Upper lobe of left lung (tissue), 6 donors: ENCODE measurements at regions not wholly inside any gene's neighbourhood (a gene's known extent, or its start where the extent isn't known, plus 50 kb on each side); places are given as distances from the start of the nearest gene placed in this dataset.
"Not testable (repeated sequence)": the region's sequence is repeated elsewhere in the genome, so short reads cannot be mapped to it uniquely, and the experiment has no call there.

ENCODE experiments used
- ATAC-seq, 2 donors: fragments of 200-7000 bp; cut with Tn5 transposase; one replicate each; pipeline ENCODE4 v1.9.1; 2022; ENCODE audit warnings: mild to moderate bottlenecking in 2 of 2, moderate library complexity in 2 of 2; ENCODE audit not compliant: low FRiP score in 2 of 2
- DNase-seq, 2 donors: peaks; one replicate each; pipeline ENCODE4 v3.0.0-alpha.2; 2019 to 2020
- H3K27ac ChIP-seq, 4 donors: fragments of 200-600 bp; sonication (generic); one replicate each; pipeline ENCODE4 v1.5.1; 2016 to 2019
- H3K27me3 ChIP-seq, 4 donors: fragments of 200-600 bp; sonication (generic); one replicate each; pipeline ENCODE4 v1.5.1; 2017 to 2019
- H3K36me3 ChIP-seq, 4 donors: fragments of 200-600 bp; sonication (generic); one replicate each; pipeline ENCODE4 v1.5.1; 2016 to 2019
- H3K4me1 ChIP-seq, 4 donors: fragments of 200-600 bp; sonication (generic); one replicate each; pipeline ENCODE4 v1.5.1; 2018 to 2019
- H3K4me3 ChIP-seq, 4 donors: fragments of 200-600 bp; sonication (generic); one replicate each; pipeline ENCODE4 v1.5.1; 2017 to 2019; ENCODE audit warnings: mild to moderate bottlenecking in 2 of 4, moderate library complexity in 1 of 4
- H3K9me3 ChIP-seq, 4 donors: fragments of 200-600 bp; sonication (generic); one replicate each; pipeline ENCODE4 v1.5.1; 2018 to 2019
- EP300 ChIP-seq, 4 donors: sonication (generic); formaldehyde crosslinking; IDR thresholded peaks; one replicate each; pipeline ENCODE4 v1.5.1; 2017; ENCODE audit warnings: antibody characterized with exemption in 4 of 4, control low read depth in 2 of 4
- POLR2A ChIP-seq, 4 donors: fragments of 450-650 bp; IDR thresholded peaks; one replicate each; pipeline ENCODE4 v1.5.1; 2016 to 2017; ENCODE audit warnings: antibody characterized with exemption in 4 of 4, mild to moderate bottlenecking in 2 of 4
- POLR2AphosphoS5 ChIP-seq, 2 donors: sonication (generic); formaldehyde crosslinking; IDR thresholded peaks; one replicate each; pipeline ENCODE4 v1.5.1; 2017; ENCODE audit warnings: antibody characterized with exemption in 2 of 2
- WGBS, 2 donors: methylation state at CpG; one replicate each; pipeline ENCODE4 v1.1.5; 2017 to 2018; 5-methylcytosine and 5-hydroxymethylcytosine counted together
- TF ChIP-seq, protein P1 (sequence below), 6 experiments: fragments of 450-650 bp in 4 of 6; fragments of 200-600 bp in 2 of 6; sonication (generic) in 2 of 6; IDR thresholded peaks; one replicate each; pipeline ENCODE4 v1.5.1; 2016 to 2019; ENCODE audit warnings: antibody characterized with exemption in 6 of 6
- donor health status: DM: no; HTN: no; CAD: no; lungs with moderate emphysema.
- donor health status: DM: no; HTN: yes; CAD: no; lungs with severe emphysema.

GRCh38 chr7:47181746-47182361 lies 400.1 kb downstream of the TNS3 start:
- Histone ChIP-seq H3K36me3 (no peaks in the 10 kb centered on the region), H3K4me3 (no peak overlapping the region), H3K9me3 (no peaks in the 10 kb centered on the region), H3K27ac (no peak overlapping the region), H3K27me3 (no peaks in the 10 kb centered on the region), H3K4me1 (peaks cover 0 to 13% (median 8%) of the 10 kb centered on the region in 4 donors)
- peak in 1 of 2 donors; percentile 51 for DNase-seq
- ATAC-seq: peak; percentile 34 to 65
- TF ChIP-seq EP300 (IDR thresholded peaks at IDR 0.05): no peak
- no peak for TF ChIP-seq POLR2AphosphoS5 (IDR thresholded peaks at IDR 0.05)
- TF ChIP-seq, protein P1, sequence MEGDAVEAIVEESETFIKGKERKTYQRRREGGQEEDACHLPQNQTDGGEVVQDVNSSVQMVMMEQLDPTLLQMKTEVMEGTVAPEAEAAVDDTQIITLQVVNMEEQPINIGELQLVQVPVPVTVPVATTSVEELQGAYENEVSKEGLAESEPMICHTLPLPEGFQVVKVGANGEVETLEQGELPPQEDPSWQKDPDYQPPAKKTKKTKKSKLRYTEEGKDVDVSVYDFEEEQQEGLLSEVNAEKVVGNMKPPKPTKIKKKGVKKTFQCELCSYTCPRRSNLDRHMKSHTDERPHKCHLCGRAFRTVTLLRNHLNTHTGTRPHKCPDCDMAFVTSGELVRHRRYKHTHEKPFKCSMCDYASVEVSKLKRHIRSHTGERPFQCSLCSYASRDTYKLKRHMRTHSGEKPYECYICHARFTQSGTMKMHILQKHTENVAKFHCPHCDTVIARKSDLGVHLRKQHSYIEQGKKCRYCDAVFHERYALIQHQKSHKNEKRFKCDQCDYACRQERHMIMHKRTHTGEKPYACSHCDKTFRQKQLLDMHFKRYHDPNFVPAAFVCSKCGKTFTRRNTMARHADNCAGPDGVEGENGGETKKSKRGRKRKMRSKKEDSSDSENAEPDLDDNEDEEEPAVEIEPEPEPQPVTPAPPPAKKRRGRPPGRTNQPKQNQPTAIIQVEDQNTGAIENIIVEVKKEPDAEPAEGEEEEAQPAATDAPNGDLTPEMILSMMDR (IDR thresholded peaks at IDR 0.05): no peak
- no peak for TF ChIP-seq POLR2A (IDR thresholded peaks at IDR 0.05)
- 62 to 74% methylated on average over 4 of the region's 4 CpGs for WGBS, 2 donors

DNA sequence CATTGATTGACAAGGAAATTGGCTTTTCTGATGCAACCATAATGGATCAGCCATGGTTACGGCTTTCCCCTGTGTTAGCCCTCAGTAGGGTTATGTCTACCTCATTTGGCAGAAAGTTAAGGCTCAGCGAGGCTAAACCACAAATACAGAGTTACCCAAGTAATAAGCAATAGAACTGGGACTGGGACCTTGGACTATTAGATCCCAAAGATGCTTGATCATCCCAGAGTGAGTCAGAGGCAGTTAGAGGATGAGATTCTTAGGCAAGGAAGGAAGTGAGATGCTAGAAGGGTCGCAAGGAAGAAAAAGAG lies 401.4 kb downstream of the TNS3 start:
- Histone ChIP-seq H3K4me3 (no peak overlapping the region), H3K36me3 (no peaks in the 10 kb centered on the region), H3K27ac (no peak overlapping the region), H3K9me3 (no peaks in the 10 kb centered on the region), H3K4me1 (peaks cover 0 to 10% (median 7%) of the 10 kb centered on the region in 4 donors), H3K27me3 (no peaks in the 10 kb centered on the region)
- ATAC-seq (peak in 1 of 2 donors; percentile 40), DNase-seq (no peak)
- WGBS, 2 donors: 46 to 75% methylated on average over 3 of the region's 3 CpGs
- TF ChIP-seq, protein P1 (IDR thresholded peaks at IDR 0.05): no peak
- no peak for TF ChIP-seq EP300 (IDR thresholded peaks at IDR 0.05)

DNA sequence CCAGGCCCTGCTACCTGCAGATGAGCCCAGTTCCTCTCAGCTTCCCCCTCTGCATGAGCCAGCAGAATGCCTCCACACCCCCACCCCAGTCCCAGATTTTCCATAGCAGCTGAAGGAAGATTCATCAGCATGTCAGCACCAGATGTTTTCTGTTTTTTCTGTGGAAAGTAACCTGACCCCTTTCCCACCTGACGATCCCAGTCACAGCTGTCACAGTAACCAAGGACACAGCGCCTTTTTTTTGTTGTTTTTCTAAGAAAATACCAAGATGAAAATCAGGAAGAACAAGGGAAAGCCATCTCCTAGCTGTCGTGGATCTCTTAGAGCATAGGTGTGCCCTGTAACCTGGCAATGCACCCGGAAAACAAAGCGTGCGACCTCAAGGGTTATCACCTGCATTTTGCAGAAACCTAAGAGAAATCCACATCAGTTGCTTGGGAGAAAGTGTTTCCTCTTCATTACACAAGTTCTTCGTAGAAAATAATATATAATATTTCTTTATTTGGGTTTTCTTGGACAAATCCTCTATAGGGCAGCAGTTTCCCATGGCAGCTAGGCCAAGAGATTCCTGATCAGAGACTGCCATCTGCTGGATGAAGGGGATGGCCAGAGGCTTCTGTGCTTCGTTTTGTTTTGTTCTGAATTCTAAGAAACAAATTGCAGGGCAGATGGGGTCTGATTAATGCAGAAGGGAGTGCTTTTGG lies 401.9 kb downstream of the TNS3 start:
- peak in 1 of 2 donors; percentile 78 for ATAC-seq

DNA sequence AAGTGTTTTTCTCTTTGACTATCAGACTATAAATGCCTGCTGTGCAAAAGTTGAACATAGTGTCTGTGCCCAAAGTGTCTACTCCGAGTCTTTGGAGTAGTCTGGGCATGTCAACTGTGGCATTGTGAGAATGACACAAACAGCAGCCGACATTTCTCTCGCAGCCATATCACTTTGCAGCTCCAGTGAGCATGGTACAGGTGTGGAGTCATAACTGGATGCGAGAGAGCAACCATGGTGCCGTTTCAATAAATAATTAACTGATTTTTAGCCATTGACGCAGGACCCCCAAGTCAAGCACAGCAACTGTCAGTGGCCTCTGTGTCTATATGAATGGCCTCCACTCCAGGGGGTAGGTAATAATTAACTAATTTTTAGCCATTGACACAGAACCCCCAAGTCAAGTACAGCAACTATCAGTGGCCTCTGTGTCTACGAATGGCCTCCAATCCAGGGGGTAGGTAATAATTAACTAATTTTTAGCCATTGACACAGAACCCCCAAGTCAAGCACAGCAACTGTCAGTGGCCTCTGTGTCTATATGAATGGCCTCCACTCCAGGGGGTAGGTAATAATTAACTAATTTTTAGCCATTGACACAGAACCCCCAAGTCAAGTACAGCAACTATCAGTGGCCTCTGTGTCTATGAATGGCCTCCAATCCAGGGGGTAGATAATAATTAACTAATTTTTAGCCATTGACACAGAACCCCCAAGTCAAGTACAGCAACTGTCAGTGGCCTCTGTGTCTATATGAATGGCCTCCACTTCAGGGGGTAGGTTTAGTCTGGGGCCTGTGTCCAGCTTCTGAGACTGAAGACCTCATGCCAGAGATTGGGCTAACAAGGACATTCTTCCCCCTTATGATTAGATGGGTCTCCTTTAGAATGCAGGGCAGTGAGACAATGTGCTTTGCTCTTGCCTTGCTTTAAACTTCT lies 409.0 kb downstream of the TNS3 start:
- not testable (repeated sequence) for H3K4me3 ChIP-seq, H3K27ac ChIP-seq, H3K27me3 ChIP-seq, ATAC-seq, H3K36me3 ChIP-seq, DNase-seq, H3K9me3 ChIP-seq, H3K4me1 ChIP-seq
- WGBS, 2 donors: 80 to 86% methylated on average over 7 of the region's 7 CpGs

More for the DNA sequence above, 401.9 kb downstream of the TNS3 start:
- Histone ChIP-seq H3K9me3 (no peaks in the 10 kb centered on the region), H3K4me1 (peaks cover 0 to 10% (median 7%) of the 10 kb centered on the region in 4 donors), H3K27ac (no peak overlapping the region), H3K27me3 (no peaks in the 10 kb centered on the region), H3K36me3 (no peaks in the 10 kb centered on the region), H3K4me3 (no peak overlapping the region)
- WGBS, 2 donors: 51 to 61% methylated on average over 8 of the region's 8 CpGs
- TF ChIP-seq, protein P1 (IDR thresholded peaks at IDR 0.05): peak; percentile 31 to 64 (median 58)
- TF ChIP-seq EP300 (IDR thresholded peaks at IDR 0.05): no peak
- peak in 1 of 2 donors; percentile 32 for DNase-seq

DNA sequence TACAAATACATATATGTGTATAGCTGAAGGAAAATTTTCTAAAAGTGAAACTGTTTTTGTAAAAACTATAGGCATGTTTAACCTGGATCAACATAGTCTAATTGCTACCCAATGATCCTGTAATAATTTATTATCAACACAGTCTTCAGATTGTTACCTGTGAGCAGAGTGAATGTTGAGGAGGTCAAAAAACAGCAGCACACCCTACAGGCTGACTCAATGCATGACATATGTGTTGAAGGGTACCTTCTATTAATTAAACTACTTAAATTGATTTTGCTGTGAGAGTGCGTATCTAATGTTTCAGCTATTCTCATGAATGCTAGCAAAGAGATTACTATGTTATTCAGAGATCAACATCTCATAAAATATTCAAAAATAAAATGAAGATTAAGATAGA lies 411.4 kb downstream of the TNS3 start:
- H3K4me3 ChIP-seq: no peak overlapping the region
- H3K36me3 ChIP-seq: no peaks in the 10 kb centered on the region
- WGBS, 2 donors: 96 to 97% methylated on average over 1 of the region's 1 CpG
- no peak overlapping the region for H3K27ac ChIP-seq
- no peaks in the 10 kb centered on the region for H3K4me1 ChIP-seq
- TF ChIP-seq EP300 (IDR thresholded peaks at IDR 0.05) (no peak), POLR2AphosphoS5 (IDR thresholded peaks at IDR 0.05) (no peak)
- TF ChIP-seq, protein P1 (IDR thresholded peaks at IDR 0.05): peak in 2 of 6 experiments; percentile 37
- ATAC-seq (no peak), DNase-seq (no peak)
- no peaks in the 10 kb centered on the region for H3K27me3 ChIP-seq
- H3K9me3 ChIP-seq: no peaks in the 10 kb centered on the region
